Peyer's patch (tissue), 4 donors: ENCODE measurements at regions not wholly inside any gene's neighbourhood (a gene's known extent, or its start where the extent isn't known, plus 50 kb on each side); places are given as distances from the start of the nearest gene placed in this dataset.

ENCODE experiments used
- CTCF ChIP-seq, 6 experiments: fragments of 450-650 bp in 4 of 6; fragments of 200-600 bp in 2 of 6; sonication (generic) in 1 of 6; IDR thresholded peaks; one replicate each; pipeline ENCODE4 v1.5.1; 2017 to 2019; ENCODE audit warnings: antibody characterized with exemption in 6 of 6, mild to moderate bottlenecking in 3 of 6, moderate library complexity in 1 of 6
- POLR2A ChIP-seq, 2 donors: fragments of 450-650 bp; IDR thresholded peaks; one replicate each; pipeline ENCODE4 v1.5.1; 2017; ENCODE audit warnings: antibody characterized with exemption in 2 of 2, mild to moderate bottlenecking in 2 of 2, moderate library complexity in 2 of 2

GRCh38 chr12:74906224-74906623 lies 303.4 kb downstream of the KCNC2 start:
- TF ChIP-seq CTCF (IDR thresholded peaks at IDR 0.05) (no peak), POLR2A (IDR thresholded peaks at IDR 0.05) (no peak)
